GM18498 (cell line): ENCODE measurements at regions not wholly inside any gene's neighbourhood (a gene's known extent, or its start where the extent isn't known, plus 50 kb on each side); places are given as distances from the start of the nearest gene placed in this dataset.
"Not testable (repeated sequence)": the region's sequence is repeated elsewhere in the genome, so short reads cannot be mapped to it uniquely, and the experiment has no call there.

Experiments used
- ATAC-seq: cut with Tn5 transposase; IDR thresholded peaks from one replicate; pipeline ENCODE4 v1.9.1; 2021; ENCODE audit warnings: mild to moderate bottlenecking, moderate library complexity; ENCODE audit not compliant: unreplicated experiment

GRCh38 chr7:128561116-128561722, 84.7 kb downstream of the METTL2B start:
- not testable (repeated sequence) for ATAC-seq

GRCh38 chr7:128562795-128563194, 86.2 kb downstream of the METTL2B start:
- ATAC-seq = not testable (repeated sequence)

GRCh38 chr7:128564123-128564700, 87.7 kb downstream of the METTL2B start:
- ATAC-seq = not testable (repeated sequence)

GRCh38 chr7:128564932-128565864, 88.7 kb downstream of the METTL2B start:
- ATAC-seq = not testable (repeated sequence)

GRCh38 chr7:128575277-128575676, 96.8 kb upstream of the GARIN1A start:
- not testable (repeated sequence) for ATAC-seq

DNA sequence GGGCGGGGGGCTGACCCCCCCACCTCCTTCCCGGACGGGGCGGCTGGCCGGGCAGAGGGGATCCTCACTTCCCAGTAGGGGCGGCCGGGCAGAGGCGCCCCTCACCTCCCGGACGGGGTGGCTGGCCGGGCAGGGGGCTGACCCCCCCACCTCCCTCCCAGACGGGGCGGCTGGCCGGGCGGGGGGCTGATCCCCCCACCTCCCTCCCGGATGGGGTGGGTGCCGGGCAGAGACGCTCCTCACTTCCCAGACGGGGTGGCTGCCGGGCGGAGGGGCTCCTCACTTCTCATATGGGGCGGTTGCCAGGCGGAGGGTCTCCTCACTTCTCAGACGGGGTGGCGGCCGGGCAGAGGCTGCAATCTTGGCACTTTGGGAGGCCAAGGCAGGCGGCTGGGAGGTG, 95.1 kb upstream of the GARIN1A start:
- ATAC-seq = not testable (repeated sequence)

DNA sequence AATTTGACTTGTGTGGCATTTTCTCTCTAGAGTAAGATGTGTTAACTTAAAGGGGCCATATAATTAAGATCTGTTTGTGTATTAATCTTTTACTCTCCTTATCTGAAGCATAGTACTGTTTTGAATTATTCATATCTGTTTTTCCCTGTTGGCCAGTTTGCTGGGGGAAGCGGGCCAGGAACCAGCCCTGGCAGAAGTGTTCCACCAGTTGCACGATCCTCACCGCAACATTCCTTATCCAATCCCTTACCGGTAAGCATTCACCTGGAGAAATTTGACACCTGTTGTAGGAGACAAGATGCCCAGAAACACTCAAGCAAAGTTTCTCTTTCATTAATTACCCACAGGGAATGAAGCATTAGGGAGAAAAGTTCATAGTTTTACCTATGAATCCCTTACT, 92.2 kb upstream of the GARIN1A start:
- ATAC-seq = not testable (repeated sequence)

GRCh38 chr7:128581100-128581499, 91.0 kb upstream of the GARIN1A start:
- not testable (repeated sequence) for ATAC-seq

DNA sequence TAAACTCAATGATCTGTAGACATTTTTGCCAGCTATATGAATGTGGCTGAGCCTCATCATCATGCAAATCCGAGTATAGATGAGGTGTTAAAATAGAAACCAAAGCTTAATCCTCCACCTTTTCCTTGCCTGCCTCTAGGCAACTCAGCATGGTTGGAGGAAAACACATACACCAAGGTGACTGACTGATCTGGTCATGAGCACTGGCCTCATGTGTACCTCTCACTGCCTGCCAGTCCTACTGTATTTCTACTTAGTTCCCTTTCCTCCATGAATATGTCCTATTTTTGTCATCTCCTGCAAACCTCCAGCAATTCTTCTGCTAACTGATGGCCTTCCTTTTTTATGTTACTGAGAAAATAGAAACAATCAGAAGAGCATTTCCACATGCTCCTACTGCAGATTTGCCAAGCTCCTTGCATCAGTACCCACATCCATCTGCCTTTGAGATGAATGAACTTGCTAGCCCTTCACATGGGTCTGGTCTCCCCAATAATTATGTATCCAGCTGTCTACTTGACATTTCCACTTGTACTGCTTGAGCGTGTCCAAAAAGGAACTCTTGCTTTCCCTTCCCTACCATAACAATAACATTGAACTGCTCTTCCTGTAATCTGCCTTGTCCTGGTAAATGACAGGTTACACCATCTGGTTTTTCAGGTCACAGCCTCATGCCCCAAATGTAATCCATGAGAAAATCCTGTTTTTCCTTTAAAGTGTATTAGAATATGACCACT, 90.1 kb upstream of the GARIN1A start:
- ATAC-seq = not testable (repeated sequence)

GRCh38 chr7:128586715-128587114, 85.4 kb upstream of the GARIN1A start:
- ATAC-seq = not testable (repeated sequence)

GRCh38 chr7:128591705-128592104, 80.4 kb upstream of the GARIN1A start:
- no peak for ATAC-seq

GRCh38 chr7:128592209-128592608, 79.9 kb upstream of the GARIN1A start:
- ATAC-seq = not testable (repeated sequence)

- ATAC-seq = not testable (repeated sequence)
Measured at GRCh38 chr7:128594061-128594460, 78.0 kb upstream of the GARIN1A start.

GRCh38 chr7:128596336-128597128, 75.6 kb upstream of the GARIN1A start:
- not testable (repeated sequence) for ATAC-seq

DNA sequence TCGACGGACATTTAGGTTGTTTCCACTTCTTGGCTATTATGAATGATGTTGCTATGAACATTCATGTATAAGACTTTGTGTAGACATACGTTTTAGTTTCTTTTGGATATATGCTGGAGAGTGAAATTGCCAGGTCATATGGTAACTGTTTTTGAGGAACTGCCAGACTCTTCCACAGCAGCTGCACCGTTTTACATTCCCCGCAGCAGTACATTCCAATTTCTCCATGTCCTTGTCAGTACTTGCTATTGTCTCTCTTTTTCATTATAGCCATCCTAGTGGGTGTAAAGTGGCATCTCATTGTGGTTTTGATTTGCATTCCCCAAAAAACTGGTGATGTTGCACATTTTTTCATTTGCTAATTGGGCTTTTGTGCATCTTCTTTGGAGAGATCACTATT, 73.1 kb upstream of the GARIN1A start:
- not testable (repeated sequence) for ATAC-seq

GRCh38 chr7:128608678-128609421, 63.2 kb upstream of the GARIN1A start:
- peak; percentile 80 for ATAC-seq

DNA sequence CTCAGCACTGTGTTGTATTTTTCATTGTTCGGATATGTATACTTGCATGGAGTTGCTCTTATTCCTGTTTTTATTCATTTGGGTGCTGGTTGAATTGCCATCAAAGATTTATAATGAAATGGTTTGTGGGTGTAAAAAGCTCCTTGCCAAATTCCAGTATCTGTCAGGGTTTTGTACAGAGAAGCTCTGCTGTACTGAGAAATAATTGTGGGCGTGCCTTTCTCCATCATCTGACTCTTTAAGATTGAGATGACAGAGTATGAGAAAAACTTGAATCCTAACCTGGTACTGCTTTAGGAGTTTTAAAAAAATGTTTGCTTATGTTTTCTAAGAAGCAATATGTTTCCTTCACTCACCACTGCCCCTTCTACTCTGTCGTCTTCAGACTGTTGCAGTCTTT, 58.7 kb upstream of the GARIN1A start:
- not testable (repeated sequence) for ATAC-seq

DNA sequence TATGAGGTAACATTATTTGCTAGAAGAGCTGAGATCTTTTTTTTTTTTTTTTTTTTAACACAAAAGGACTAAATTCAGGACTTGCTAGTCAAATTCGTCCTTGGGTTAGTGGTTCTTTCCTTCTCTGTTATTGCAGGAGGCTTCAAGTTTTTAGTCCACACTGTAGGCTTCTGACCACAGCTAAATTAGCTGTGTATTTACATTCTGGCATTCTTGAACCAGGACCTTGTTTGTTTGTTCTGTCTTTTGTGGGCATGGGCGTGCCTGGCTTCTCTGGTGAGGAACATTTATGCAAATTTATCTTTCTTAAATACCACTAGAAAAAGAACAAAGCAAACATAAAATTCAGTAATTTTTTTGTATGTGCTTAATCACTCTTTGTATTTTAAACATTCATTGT, 57.3 kb upstream of the GARIN1A start:
- not testable (repeated sequence) for ATAC-seq

- not testable (repeated sequence) for ATAC-seq
Measured at GRCh38 chr7:128616799-128617198, 55.3 kb upstream of the GARIN1A start.
